CD4-positive, alpha-beta T cell (primary cell): ENCODE measurements at regions not wholly inside any gene's neighbourhood (a gene's known extent, or its start where the extent isn't known, plus 50 kb on each side); places are given as distances from the start of the nearest gene placed in this dataset.

Experiments
- ATAC-seq: fragments of 200-7000 bp; cut with Tn5 transposase; one replicate; pipeline ENCODE4 v1.10.0; 2022; ENCODE audit warnings: mild to moderate bottlenecking; ENCODE audit not compliant: poor library complexity
- CTCF ChIA-PET: fragments of 350-600 bp; sonication (Branson Sonifier 250); formaldehyde crosslinking; loops from one replicate; lab custom pipeline; 2021; ENCODE audit warnings: antibody characterized with exemption, inconsistent platforms; lab: Charles Lee
- POLR2A ChIA-PET: fragments of 350-600 bp; sonication (Branson Sonifier 250); formaldehyde crosslinking; loops from one replicate; lab custom pipeline; 2021; ENCODE audit warnings: antibody characterized with exemption, inconsistent platforms; lab: Charles Lee
- DNase-seq, 14 experiments: peaks; one replicate each; pipeline ENCODE4 v3.0.0-alpha.2; 2013 to 2020; ENCODE audit warnings: mixed read lengths in 2 of 14
- H3K27ac ChIP-seq, 2 donors: one replicate each; pipeline versions ENCODE4 v1.5.1 to v1.7.0; 2013; ENCODE audit warnings: low read length in 2 of 2, low read depth in 1 of 2, mild to moderate bottlenecking in 1 of 2
- H3K27me3 ChIP-seq, 2 experiments: 1 replicate in 1 of 2; 2 replicates in 1 of 2; pipeline versions ENCODE4 v1.6.1 to v1.7.0; 2013; ENCODE audit warnings: low read length in 2 of 2, control low read depth in 1 of 2, mild to moderate bottlenecking in 1 of 2, moderate library complexity in 1 of 2; ENCODE audit not compliant: insufficient read depth in 2 of 2, control insufficient read depth in 1 of 2
- H3K36me3 ChIP-seq: one replicate; pipeline ENCODE4 v1.6.1; 2013; ENCODE audit warnings: low read length, control low read depth; ENCODE audit not compliant: insufficient read depth
- H3K4me1 ChIP-seq: one replicate; pipeline ENCODE4 v1.6.1; 2013; ENCODE audit warnings: low read length, control low read depth; ENCODE audit not compliant: insufficient read depth
- H3K4me3 ChIP-seq: one replicate; pipeline ENCODE4 v1.5.1; 2013; ENCODE audit warnings: mild to moderate bottlenecking, low read length, moderate library complexity
- H3K9me3 ChIP-seq, 2 experiments: 1 replicate in 1 of 2; 2 replicates in 1 of 2; pipeline versions ENCODE4 v1.6.1 to v1.7.0; 2013; ENCODE audit warnings: low read length in 2 of 2, mild to moderate bottlenecking in 2 of 2, control low read depth in 1 of 2, moderate library complexity in 1 of 2; ENCODE audit not compliant: control insufficient read depth in 1 of 2, insufficient read depth in 1 of 2
- H3K27ac Mint-ChIP-seq: one replicate; pipeline ENCODE4 v1.8.0; 2020; ENCODE audit warnings: mixed read lengths
- H3K27me3 Mint-ChIP-seq: one replicate; pipeline ENCODE4 v1.8.0; 2021; ENCODE audit warnings: mixed read lengths
- H3K36me3 Mint-ChIP-seq: one replicate; pipeline ENCODE4 v1.8.0; 2021; ENCODE audit warnings: low read depth, mixed read lengths
- H3K4me1 Mint-ChIP-seq: one replicate; pipeline ENCODE4 v1.8.0; 2021; ENCODE audit warnings: low read depth, mixed read lengths
- H3K4me3 Mint-ChIP-seq: one replicate; pipeline ENCODE4 v1.8.0; 2020; ENCODE audit warnings: mild to moderate bottlenecking, mixed read lengths
- H3K9me3 Mint-ChIP-seq: one replicate; pipeline ENCODE4 v1.8.0; 2020; ENCODE audit warnings: mixed read lengths
- intact Hi-C, 2 experiments: fragments of 100-400 bp; cut with DNase I in 1 of 2; cut with micrococcal nuclease in 1 of 2; formaldehyde crosslinking; loops; one replicate each; pipeline versions ENCODE4 v1.15.1 to v1.9.0; 2023 to 2025; cut with DNase I, micrococcal nuclease
- TF ChIP-seq, protein P1 (sequence below): fragments of 200-600 bp; IDR thresholded peaks from one replicate; pipeline ENCODE4 v1.8.0; 2022; ENCODE audit warnings: antibody characterized with exemption, mild to moderate bottlenecking

DNA sequence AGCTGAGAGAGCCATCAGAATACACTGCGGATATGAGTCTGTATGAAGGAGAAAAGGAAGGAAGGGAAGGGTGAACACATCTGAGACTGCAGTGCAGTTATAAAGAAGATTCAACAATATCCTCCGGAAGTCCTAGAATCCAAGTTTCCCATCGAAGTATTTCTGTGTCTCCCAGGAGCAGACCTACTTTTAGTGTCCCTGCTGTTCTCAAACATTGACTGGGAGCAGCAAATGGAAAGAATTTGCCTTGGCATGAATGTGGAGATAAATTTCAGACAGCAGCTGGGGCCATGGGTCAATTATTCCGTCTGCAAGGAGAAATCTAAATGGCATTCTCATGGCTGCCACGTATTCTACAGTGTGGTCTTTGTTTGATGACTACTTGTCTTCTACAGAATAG is 478.1 kb upstream of the SMC2 start:
- POLR2A ChIA-PET: no interaction called here
- Mint-ChIP-seq H3K9me3 (peaks cover 10% of the 10 kb centered on the region), H3K4me3 (no peak overlapping the region), H3K27me3 (no peaks in the 10 kb centered on the region), H3K36me3 (no peaks in the 10 kb centered on the region), H3K27ac (no peak overlapping the region), H3K4me1 (no peaks in the 10 kb centered on the region)
- DNase-seq (no peak), ATAC-seq (no peak)
- no peaks in the 10 kb centered on the region for H3K36me3 ChIP-seq
- CTCF ChIA-PET: no interaction called here
- H3K27ac ChIP-seq: no peak overlapping the region
- H3K9me3 ChIP-seq: peaks cover 0 to 11% of the 10 kb centered on the region in 2 experiments
- H3K4me3 ChIP-seq: no peak overlapping the region
- no peaks in the 10 kb centered on the region for H3K27me3 ChIP-seq
- H3K4me1 ChIP-seq: no peaks in the 10 kb centered on the region
- intact Hi-C loops: no loop called here
- TF ChIP-seq, protein P1, sequence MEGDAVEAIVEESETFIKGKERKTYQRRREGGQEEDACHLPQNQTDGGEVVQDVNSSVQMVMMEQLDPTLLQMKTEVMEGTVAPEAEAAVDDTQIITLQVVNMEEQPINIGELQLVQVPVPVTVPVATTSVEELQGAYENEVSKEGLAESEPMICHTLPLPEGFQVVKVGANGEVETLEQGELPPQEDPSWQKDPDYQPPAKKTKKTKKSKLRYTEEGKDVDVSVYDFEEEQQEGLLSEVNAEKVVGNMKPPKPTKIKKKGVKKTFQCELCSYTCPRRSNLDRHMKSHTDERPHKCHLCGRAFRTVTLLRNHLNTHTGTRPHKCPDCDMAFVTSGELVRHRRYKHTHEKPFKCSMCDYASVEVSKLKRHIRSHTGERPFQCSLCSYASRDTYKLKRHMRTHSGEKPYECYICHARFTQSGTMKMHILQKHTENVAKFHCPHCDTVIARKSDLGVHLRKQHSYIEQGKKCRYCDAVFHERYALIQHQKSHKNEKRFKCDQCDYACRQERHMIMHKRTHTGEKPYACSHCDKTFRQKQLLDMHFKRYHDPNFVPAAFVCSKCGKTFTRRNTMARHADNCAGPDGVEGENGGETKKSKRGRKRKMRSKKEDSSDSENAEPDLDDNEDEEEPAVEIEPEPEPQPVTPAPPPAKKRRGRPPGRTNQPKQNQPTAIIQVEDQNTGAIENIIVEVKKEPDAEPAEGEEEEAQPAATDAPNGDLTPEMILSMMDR: no peak

DNA sequence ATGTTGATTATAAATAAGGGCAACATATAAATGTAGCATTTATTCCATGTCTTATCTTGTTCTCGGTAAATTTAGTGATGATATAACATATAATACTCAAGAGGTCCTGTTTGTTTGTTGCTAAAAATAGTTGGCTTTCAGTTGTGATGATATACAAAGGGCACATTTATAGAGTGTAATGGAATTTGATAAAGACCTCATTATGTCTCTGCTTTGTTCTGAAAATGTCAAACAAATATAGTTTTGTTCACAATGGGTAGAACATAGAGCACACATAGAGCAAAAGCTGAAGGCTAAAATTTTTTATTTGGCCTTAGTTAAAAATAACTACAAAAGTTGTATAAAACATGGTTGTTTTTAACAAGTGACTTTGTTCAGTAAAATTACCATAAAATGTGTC is 477.1 kb upstream of the SMC2 start:
- Histone ChIP-seq H3K9me3 (peaks cover 0 to 9% of the 10 kb centered on the region in 2 experiments), H3K4me3 (no peak overlapping the region), H3K4me1 (no peaks in the 10 kb centered on the region), H3K27ac (no peak overlapping the region), H3K36me3 (no peaks in the 10 kb centered on the region), H3K27me3 (no peaks in the 10 kb centered on the region)
- DNase-seq (no peak), ATAC-seq (no peak)
- intact Hi-C loops: loop anchor here in 1 of 2 experiments (1.0 kb wide), 1 partner anchor 13 kb away; no protein-coding TSS in a partner anchor
- POLR2A ChIA-PET: no interaction called here
- CTCF ChIA-PET: no interaction called here
- Mint-ChIP-seq H3K36me3 (no peaks in the 10 kb centered on the region), H3K27ac (no peak overlapping the region), H3K4me3 (no peak overlapping the region), H3K9me3 (peaks cover 10% of the 10 kb centered on the region), H3K27me3 (no peaks in the 10 kb centered on the region), H3K4me1 (no peaks in the 10 kb centered on the region)
- TF ChIP-seq, protein P1: no peak

DNA sequence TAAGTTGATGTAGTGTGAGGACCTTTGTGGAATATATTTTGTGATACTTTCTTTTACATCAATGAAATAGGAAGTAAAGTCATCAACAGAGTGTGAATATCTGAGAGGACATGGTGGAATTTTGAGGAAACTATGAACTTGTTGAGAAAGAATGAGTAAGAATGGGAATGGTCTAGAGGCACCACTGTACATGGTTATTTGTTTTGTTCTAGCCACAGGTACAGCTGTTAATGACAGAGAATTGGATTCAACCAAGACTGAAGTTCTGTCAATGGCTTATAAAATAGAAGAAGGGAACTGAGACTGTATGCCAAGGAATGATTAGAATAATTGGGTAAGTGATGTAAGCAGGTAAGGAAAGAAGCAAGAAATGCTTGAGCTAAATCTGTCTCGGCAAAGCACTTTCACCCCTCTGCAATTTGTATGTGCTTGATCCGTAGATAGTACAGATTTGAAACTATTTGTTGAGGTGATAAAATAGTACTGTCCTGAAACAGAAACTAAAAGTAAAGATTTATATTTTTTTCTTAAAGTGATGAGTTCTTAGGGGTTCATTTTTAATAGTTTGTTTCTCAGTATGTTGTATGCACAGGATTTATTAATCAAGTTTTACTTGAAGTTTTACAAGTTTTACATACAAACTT is 468.8 kb upstream of the SMC2 start:
- peaks cover 2% of the 10 kb centered on the region for H3K9me3 Mint-ChIP-seq
- DNase-seq (no peak), ATAC-seq (no peak)
- Histone ChIP-seq H3K27me3 (no peaks in the 10 kb centered on the region), H3K27ac (no peak overlapping the region), H3K4me1 (no peaks in the 10 kb centered on the region), H3K9me3 (peaks cover 0 to 2% of the 10 kb centered on the region in 2 experiments), H3K4me3 (no peak overlapping the region), H3K36me3 (no peaks in the 10 kb centered on the region)
- H3K36me3 Mint-ChIP-seq: no peaks in the 10 kb centered on the region
- intact Hi-C loops: no loop called here
- ChIA-PET POLR2A (no interaction called here), CTCF (no interaction called here)
- no peak overlapping the region for H3K4me3 Mint-ChIP-seq
- H3K27ac Mint-ChIP-seq: no peak overlapping the region
- no peaks in the 10 kb centered on the region for H3K4me1 Mint-ChIP-seq
- no peaks in the 10 kb centered on the region for H3K27me3 Mint-ChIP-seq
- TF ChIP-seq, protein P1: no peak
